H9 (cell line): ENCODE measurements at regions not wholly inside any gene's neighbourhood (a gene's known extent, or its start where the extent isn't known, plus 50 kb on each side); places are given as distances from the start of the nearest gene placed in this dataset.

Experiments used
- DNase-seq: peaks from one replicate; pipeline ENCODE4 v3.0.0-alpha.2; 2017
- H2AFZ ChIP-seq: one replicate; pipeline ENCODE4 v1.6.1; 2013; ENCODE audit warnings: mild to moderate bottlenecking, low read length, control low read depth, moderate library complexity
- H2AK5ac ChIP-seq: 2 replicates; pipeline ENCODE4 v1.6.1; 2013; ENCODE audit warnings: low read length, control low read depth, mixed read lengths; ENCODE audit not compliant: insufficient read length
- H2BK120ac ChIP-seq: one replicate; pipeline ENCODE4 v1.6.1; 2013; ENCODE audit warnings: low read depth, mild to moderate bottlenecking, low read length, control low read depth, inconsistent platforms; ENCODE audit not compliant: poor library complexity, severe bottlenecking
- H2BK12ac ChIP-seq: 2 replicates; pipeline ENCODE4 v1.6.1; 2013; ENCODE audit warnings: low read length, control low read depth, mixed read lengths, low read depth; ENCODE audit not compliant: insufficient read length
- H2BK15ac ChIP-seq: 2 replicates; pipeline ENCODE4 v1.6.1; 2013; ENCODE audit warnings: low read depth, low read length, control low read depth
- H2BK20ac ChIP-seq: one replicate; pipeline ENCODE4 v1.6.1; 2013; ENCODE audit warnings: low read depth, mild to moderate bottlenecking, low read length, control low read depth, inconsistent platforms; ENCODE audit not compliant: poor library complexity, severe bottlenecking
- H2BK5ac ChIP-seq: 2 replicates; pipeline ENCODE4 v1.6.1; 2013; ENCODE audit warnings: low read length, control low read depth, mixed read lengths; ENCODE audit not compliant: insufficient read length
- H3K14ac ChIP-seq: 2 replicates; pipeline ENCODE4 v1.6.1; 2013; ENCODE audit warnings: low read length, control low read depth; ENCODE audit not compliant: insufficient read depth
- H3K18ac ChIP-seq: 2 replicates; pipeline ENCODE4 v1.6.1; 2013; ENCODE audit warnings: low read depth, mild to moderate bottlenecking, mixed read lengths, low read length, control low read depth; ENCODE audit not compliant: insufficient read length
- H3K23ac ChIP-seq: 2 replicates; pipeline ENCODE4 v1.6.1; 2013; ENCODE audit warnings: low read length, control low read depth, mixed read lengths, low read depth; ENCODE audit not compliant: insufficient read length
- H3K23me2 ChIP-seq: 2 replicates; pipeline ENCODE4 v1.6.1; 2013; ENCODE audit warnings: low read depth, mild to moderate bottlenecking, mixed read lengths, low read length, control low read depth; ENCODE audit not compliant: insufficient read length, poor library complexity, severe bottlenecking
- H3K27ac ChIP-seq: 2 replicates; pipeline ENCODE4 v1.5.1; 2013; ENCODE audit warnings: low read length, control low read depth, mixed read lengths, low read depth; ENCODE audit not compliant: insufficient read length
- H3K27me3 ChIP-seq: 2 replicates; pipeline ENCODE4 v1.6.1; 2013; ENCODE audit warnings: low read length, control low read depth, inconsistent platforms; ENCODE audit not compliant: insufficient read depth
- H3K4ac ChIP-seq: 2 replicates; pipeline ENCODE4 v1.6.1; 2013; ENCODE audit warnings: low read depth, mild to moderate bottlenecking, control low read depth, inconsistent platforms, low read length, moderate library complexity
- H3K4me1 ChIP-seq: 2 replicates; pipeline ENCODE4 v1.6.1; 2013; ENCODE audit warnings: low read length, control low read depth, inconsistent platforms; ENCODE audit not compliant: insufficient read depth
- H3K4me2 ChIP-seq: 2 replicates; pipeline ENCODE4 v1.6.1; 2013; ENCODE audit warnings: low read length, control low read depth, mixed read lengths; ENCODE audit not compliant: insufficient read length, insufficient read depth
- H3K56ac ChIP-seq: 2 replicates; pipeline ENCODE4 v1.6.1; 2013; ENCODE audit warnings: low read depth, mild to moderate bottlenecking, mixed read lengths, low read length, control low read depth; ENCODE audit not compliant: insufficient read length
- H3K79me1 ChIP-seq: 2 replicates; pipeline ENCODE4 v1.6.1; 2013; ENCODE audit warnings: low read depth, mild to moderate bottlenecking, moderate library complexity, low read length, control low read depth, inconsistent platforms; ENCODE audit not compliant: insufficient read depth, poor library complexity, severe bottlenecking
- H3K79me2 ChIP-seq: 2 replicates; pipeline ENCODE4 v1.6.1; 2013; ENCODE audit warnings: low read length, control low read depth, inconsistent platforms; ENCODE audit not compliant: insufficient read depth
- H3K9ac ChIP-seq: 2 replicates; pipeline ENCODE4 v1.6.1; 2013; ENCODE audit warnings: low read length, control low read depth, mixed read lengths; ENCODE audit not compliant: insufficient read length; ENCODE audit errors: extremely low read depth
- H3K9me3 ChIP-seq: one replicate; pipeline ENCODE4 v1.6.1; 2013; ENCODE audit warnings: low read depth, low read length, inconsistent platforms; ENCODE audit not compliant: control insufficient read depth
- H3T11ph ChIP-seq: one replicate; pipeline ENCODE4 v1.6.1; 2013; ENCODE audit warnings: mild to moderate bottlenecking, low read length, control low read depth, inconsistent platforms
- H4K20me1 ChIP-seq: one replicate; pipeline ENCODE4 v1.6.1; 2013; ENCODE audit not compliant: control insufficient read depth, insufficient read length, insufficient read depth
- H4K5ac ChIP-seq: 2 replicates; pipeline ENCODE4 v1.6.1; 2013; ENCODE audit warnings: low read depth, mild to moderate bottlenecking, mixed read lengths, low read length, control low read depth; ENCODE audit not compliant: insufficient read length
- H4K8ac ChIP-seq: replicated peaks from 2 replicates; pipeline ENCODE4 v1.6.1; 2013; ENCODE audit warnings: low read length, control low read depth, mixed read lengths, low read depth; ENCODE audit not compliant: insufficient read length
- H4K91ac ChIP-seq: 2 replicates; pipeline ENCODE4 v1.6.1; 2013; ENCODE audit warnings: low read depth, mild to moderate bottlenecking, moderate library complexity, mixed read lengths, low read length, control low read depth; ENCODE audit not compliant: insufficient read length
- H3K27ac Mint-ChIP-seq, 3 experiments: 2 replicates in 2 of 3; 3 replicates in 1 of 3; pipeline ENCODE4 v1.8.0; 2020 to 2021; ENCODE audit warnings: mixed read lengths in 3 of 3, mild to moderate bottlenecking in 1 of 3, moderate library complexity in 1 of 3
- H3K27me3 Mint-ChIP-seq: 2 replicates; pipeline ENCODE4 v1.8.0; 2021; ENCODE audit warnings: low read depth, mild to moderate bottlenecking, moderate library complexity, mixed read lengths
- H3K36me3 Mint-ChIP-seq, 3 experiments: 2 replicates in 2 of 3; 3 replicates in 1 of 3; pipeline ENCODE4 v1.8.0; 2020 to 2021; ENCODE audit warnings: low read depth in 3 of 3, mixed read lengths in 3 of 3; ENCODE audit not compliant: insufficient read depth in 1 of 3
- H3K4me1 Mint-ChIP-seq, 2 experiments: 2 replicates each; pipeline ENCODE4 v1.8.0; 2020; ENCODE audit warnings: mixed read lengths in 2 of 2
- H3K4me3 Mint-ChIP-seq, 2 experiments: 2 replicates in 1 of 2; 3 replicates in 1 of 2; pipeline ENCODE4 v1.8.0; 2020 to 2021; ENCODE audit warnings: mild to moderate bottlenecking in 2 of 2, mixed read lengths in 2 of 2, moderate library complexity in 1 of 2
- H3K9me3 Mint-ChIP-seq, 2 experiments: 2 replicates in 1 of 2; 3 replicates in 1 of 2; pipeline ENCODE4 v1.8.0; 2020; ENCODE audit warnings: mild to moderate bottlenecking in 2 of 2, mixed read lengths in 2 of 2, moderate library complexity in 1 of 2
- WGBS: extraction: QIAGEN DNeasy Blood & Tissue Kit; methylation state at CpG from one replicate; pipeline ENCODE4 v1.1.7; 2013; ENCODE audit warnings: missing lambda C conversion rate, low lambda C conversion rate, mixed read lengths; ENCODE audit not compliant: insufficient read length; ENCODE audit errors: extremely low coverage; 5-methylcytosine and 5-hydroxymethylcytosine counted together
- TF ChIP-seq, protein P1 (sequence below): fragments of 200-600 bp; sonication (generic); conservative IDR thresholded peaks from 3 replicates; pipeline ENCODE4 v1.8.0; 2021; ENCODE audit warnings: antibody characterized with exemption, mild to moderate bottlenecking

DNA sequence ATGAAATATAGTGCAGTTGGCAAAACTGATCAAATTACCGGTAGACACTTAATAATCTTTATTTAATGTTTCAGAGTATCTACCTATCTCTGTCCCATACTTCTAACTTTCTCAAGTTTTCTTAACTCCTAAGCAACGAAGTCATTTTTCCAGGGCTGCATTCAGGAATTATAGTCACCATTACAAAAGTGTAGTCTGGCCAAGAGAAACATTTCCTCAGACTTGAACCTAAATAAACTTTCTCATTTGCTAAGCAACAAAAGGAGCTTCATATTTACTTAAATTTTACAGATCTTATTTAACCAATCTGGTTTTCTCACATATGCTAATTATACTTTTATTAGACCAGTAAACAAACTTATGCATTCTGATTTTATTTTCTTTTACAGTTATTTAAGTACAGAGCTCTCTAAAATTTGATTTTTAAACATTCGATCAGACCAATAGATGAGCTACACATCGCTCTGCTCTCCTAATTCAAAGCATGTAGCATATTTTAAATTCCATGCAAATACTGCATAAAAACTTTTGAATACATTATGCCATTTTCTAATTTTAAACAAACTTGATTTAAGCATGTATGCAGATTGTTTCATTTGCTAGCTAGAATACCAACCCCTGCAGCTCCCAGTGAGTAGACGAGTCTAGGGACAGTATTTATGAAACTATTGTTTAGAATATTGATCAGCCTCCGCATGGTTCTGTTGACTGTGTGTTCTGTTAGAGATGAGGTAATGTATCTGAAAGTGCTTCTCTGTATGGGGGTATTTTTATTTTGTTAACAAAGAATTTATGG lies 201.4 kb downstream of the CHRM3 start:
- Mint-ChIP-seq H3K4me1 (no peaks in the 10 kb centered on the region), H3K9me3 (no peaks in the 10 kb centered on the region), H3K27me3 (no peaks in the 10 kb centered on the region), H3K36me3 (no peaks in the 10 kb centered on the region), H3K4me3 (no peak overlapping the region), H3K27ac (no peak overlapping the region)
- Histone ChIP-seq H2AK5ac (no peak overlapping the region), H3K14ac (no peak overlapping the region), H3K23me2 (no peaks in the 10 kb centered on the region), H2BK12ac (no peak overlapping the region), H4K5ac (no peak overlapping the region), H3K56ac (no peak overlapping the region), H3K9me3 (no peaks in the 10 kb centered on the region), H2AFZ (no peak overlapping the region), H3K27me3 (no peaks in the 10 kb centered on the region), H3K18ac (no peak overlapping the region), H3K9ac (no peak overlapping the region), H3K4ac (no peak overlapping the region), H2BK120ac (no peak overlapping the region), H2BK20ac (no peak overlapping the region), H3K23ac (no peak overlapping the region), H3K4me2 (no peak overlapping the region), H2BK5ac (no peak overlapping the region), H3T11ph (no peak overlapping the region), H4K8ac (no peak overlapping the region), H3K79me2 (no peaks in the 10 kb centered on the region), H3K4me1 (no peaks in the 10 kb centered on the region), H4K91ac (no peak overlapping the region), H2BK15ac (no peak overlapping the region), H3K79me1 (no peaks in the 10 kb centered on the region), H3K27ac (no peak overlapping the region), H4K20me1 (no peaks in the 10 kb centered on the region)
- DNase-seq, result no peak
- WGBS, result no CpG with 5 or more reads among the region's 6 CpGs
- TF ChIP-seq, protein P1, sequence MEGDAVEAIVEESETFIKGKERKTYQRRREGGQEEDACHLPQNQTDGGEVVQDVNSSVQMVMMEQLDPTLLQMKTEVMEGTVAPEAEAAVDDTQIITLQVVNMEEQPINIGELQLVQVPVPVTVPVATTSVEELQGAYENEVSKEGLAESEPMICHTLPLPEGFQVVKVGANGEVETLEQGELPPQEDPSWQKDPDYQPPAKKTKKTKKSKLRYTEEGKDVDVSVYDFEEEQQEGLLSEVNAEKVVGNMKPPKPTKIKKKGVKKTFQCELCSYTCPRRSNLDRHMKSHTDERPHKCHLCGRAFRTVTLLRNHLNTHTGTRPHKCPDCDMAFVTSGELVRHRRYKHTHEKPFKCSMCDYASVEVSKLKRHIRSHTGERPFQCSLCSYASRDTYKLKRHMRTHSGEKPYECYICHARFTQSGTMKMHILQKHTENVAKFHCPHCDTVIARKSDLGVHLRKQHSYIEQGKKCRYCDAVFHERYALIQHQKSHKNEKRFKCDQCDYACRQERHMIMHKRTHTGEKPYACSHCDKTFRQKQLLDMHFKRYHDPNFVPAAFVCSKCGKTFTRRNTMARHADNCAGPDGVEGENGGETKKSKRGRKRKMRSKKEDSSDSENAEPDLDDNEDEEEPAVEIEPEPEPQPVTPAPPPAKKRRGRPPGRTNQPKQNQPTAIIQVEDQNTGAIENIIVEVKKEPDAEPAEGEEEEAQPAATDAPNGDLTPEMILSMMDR, result no peak
